K562 (cell line): ENCODE measurements at regions not wholly inside any gene's neighbourhood (a gene's known extent, or its start where the extent isn't known, plus 50 kb on each side); places are given as distances from the start of the nearest gene placed in this dataset.

ENCODE experiments used
- ATAC-seq: fragments of 200-7000 bp; cut with Tn5 transposase; 3 replicates; pipeline ENCODE4 v1.9.1; 2020; ENCODE audit warnings: moderate library complexity
- BruUV-seq: library from RNA; stranded (reverse); fragments of 400-500 nt; replicated peaks from 2 replicates; lab custom pipeline; 2021; lab: Mats Ljungman, UMichigan
- CTCF ChIA-PET: fragments of 300-600 bp; formaldehyde crosslinking; extraction: SDS; loops from one replicate; lab custom pipeline; 2021; ENCODE audit warnings: low intra/inter-chr PET ratio; lab: Yijun Ruan, JAX
- POLR2A ChIA-PET: fragments of 300-600, 350-650 bp; sonication (Branson Sonifier 250); formaldehyde crosslinking; extraction: SDS; loops from one replicate; lab custom pipeline; 2021; ENCODE audit warnings: antibody characterized with exemption, inconsistent platforms; lab: Yijun Ruan, JAX
- DNase-seq, 4 experiments: peaks; one replicate each; pipeline versions ENCODE4 v3.0.0 to v3.0.0-alpha.2; 2011 to 2018; ENCODE audit warnings: low spot score in 3 of 4, mixed read lengths in 3 of 4; ENCODE audit errors: extremely low read depth in 1 of 4
- FAIRE-seq: peaks from 2 replicates; lab custom pipeline; 2011; peaks lifted over from hg19 to GRCh38; lab: Jason Lieb, UNC
- H2AFZ ChIP-seq: 2 replicates; pipeline ENCODE4 v1.6.0; 2011; ENCODE audit warnings: low read depth, low read length, control low read depth, inconsistent platforms
- H3K27ac ChIP-seq: fragments of 200-600 bp; 3 replicates; pipeline ENCODE4 v1.8.0; 2011; ENCODE audit warnings: low read depth, mild to moderate bottlenecking, control low read depth, inconsistent platforms, low read length, moderate library complexity, mixed read lengths; ENCODE audit errors: extremely low read depth
- H3K27me3 ChIP-seq, 2 experiments: fragments of 300-600 bp in 1 of 2; 2 replicates in 1 of 2; 3 replicates in 1 of 2; pipeline versions ENCODE4 v1.6.0 to v1.8.0; 2011; ENCODE audit warnings: inconsistent platforms in 2 of 2, low read length in 2 of 2, mild to moderate bottlenecking in 1 of 2, mixed read lengths in 1 of 2, moderate library complexity in 1 of 2; ENCODE audit not compliant: control insufficient read depth in 2 of 2, insufficient read depth in 2 of 2
- H3K36me3 ChIP-seq: fragments of 300-600 bp; 3 replicates; pipeline ENCODE4 v1.8.0; 2011; ENCODE audit warnings: mild to moderate bottlenecking, low read length, inconsistent platforms; ENCODE audit not compliant: control insufficient read depth, insufficient read depth
- H3K4me1 ChIP-seq, 2 experiments: fragments of 200-600 bp in 1 of 2; replicated peaks in 1 of 2; 2 replicates in 1 of 2; 3 replicates in 1 of 2; pipeline versions ENCODE4 v1.5.1 to v1.8.0; 2011; ENCODE audit warnings: inconsistent platforms in 2 of 2, low read length in 2 of 2, mild to moderate bottlenecking in 1 of 2, mixed read lengths in 1 of 2, moderate library complexity in 1 of 2; ENCODE audit not compliant: control insufficient read depth in 2 of 2, insufficient read depth in 2 of 2
- H3K4me2 ChIP-seq: 2 replicates; pipeline ENCODE4 v1.6.1; 2011; ENCODE audit warnings: low read length, control low read depth, inconsistent platforms, mixed read lengths; ENCODE audit not compliant: insufficient read depth
- H3K4me3 ChIP-seq: fragments of 200-600 bp; sonication (generic), shearing (Covaris generic); 2 replicates; pipeline ENCODE4 v1.5.1; 2016; ENCODE audit warnings: control low read depth, inconsistent platforms
- H3K79me2 ChIP-seq: fragments of 200-600 bp; 3 replicates; pipeline ENCODE4 v1.8.0; 2011; ENCODE audit warnings: low read length, inconsistent platforms; ENCODE audit not compliant: control insufficient read depth, insufficient read depth
- H3K9ac ChIP-seq, 2 experiments: 2 replicates each; pipeline versions ENCODE4 v1.6.0 to v1.6.1; 2011; ENCODE audit warnings: low read depth in 2 of 2, low read length in 2 of 2, control low read depth in 1 of 2, inconsistent platforms in 1 of 2, mild to moderate bottlenecking in 1 of 2, mixed read lengths in 1 of 2; ENCODE audit not compliant: insufficient read depth in 1 of 2
- H3K9me1 ChIP-seq: one replicate; pipeline ENCODE4 v1.6.0; 2011; ENCODE audit warnings: inconsistent platforms, mild to moderate bottlenecking, low read length, moderate library complexity; ENCODE audit not compliant: control insufficient read depth, insufficient read depth
- H3K9me3 ChIP-seq: replicated peaks from 2 replicates; pipeline ENCODE4 v1.5.1; 2011; ENCODE audit warnings: low read depth, low read length, inconsistent platforms; ENCODE audit not compliant: control insufficient read depth, insufficient read depth
- H4K20me1 ChIP-seq: replicated peaks from 2 replicates; pipeline ENCODE4 v1.6.1; 2011; ENCODE audit warnings: low read length, inconsistent platforms, mixed read lengths; ENCODE audit not compliant: control insufficient read depth, insufficient read depth
- FOXJ2 ChIP-seq: fragments of 200-800 bp; sonication (Bioruptor generic); IDR thresholded peaks from 2 replicates; pipeline ENCODE4 v1.6.1; 2016; ENCODE audit warnings: missing genetic modification characterization, missing compliant biosample characterization
- MAZ ChIP-seq, 2 experiments: fragments of 450-650 bp in 1 of 2; sonication (generic) in 1 of 2; formaldehyde crosslinking; IDR thresholded peaks in 1 of 2; conservative IDR thresholded peaks in 1 of 2; 2 replicates each; pipeline versions ENCODE4 v1.4.0 to v1.5.0; 2020; ENCODE audit warnings: mild to moderate bottlenecking in 1 of 2, missing genetic modification reagents in 1 of 2
- RBM17 ChIP-seq: fragments of 200-400 bp; formaldehyde crosslinking; IDR thresholded peaks from 2 replicates; pipeline ENCODE4 v1.6.1; 2017; ENCODE audit warnings: low read depth, mild to moderate bottlenecking, low read length, borderline replicate concordance
- SRSF3 ChIP-seq: fragments of 200-400 bp; formaldehyde crosslinking; IDR thresholded peaks from 2 replicates; pipeline ENCODE4 v1.6.1; 2016; ENCODE audit warnings: mild to moderate bottlenecking, low read length, moderate library complexity; ENCODE audit not compliant: insufficient read depth
- TRIM28 ChIP-seq: fragments of 450-650 bp; IDR thresholded peaks from 2 replicates; pipeline ENCODE4 v1.6.1; 2017
- ZNF347 ChIP-seq: fragments of 450-650 bp; formaldehyde crosslinking; IDR thresholded peaks from 2 replicates; pipeline ENCODE4 v1.4.0; 2020; ENCODE audit warnings: low read depth, mild to moderate bottlenecking, moderate library complexity
- ZNF57 ChIP-seq: fragments of 450-650 bp; formaldehyde crosslinking; IDR thresholded peaks from 2 replicates; pipeline ENCODE4 v1.4.0; 2020; ENCODE audit warnings: mild to moderate bottlenecking, moderate library complexity
- WGBS: fragments of 100-300 bp; shearing (Covaris generic); methylation state at CpG from one replicate; pipeline ENCODE4 v1.1.6; 2016; ENCODE audit warnings: low coverage, mixed read lengths; ENCODE audit not compliant: insufficient coverage; ENCODE audit errors: missing lambda C conversion rate; 5-methylcytosine and 5-hydroxymethylcytosine counted together
- in situ Hi-C: fragments of 300-500 bp; cut with MboI; formaldehyde crosslinking; loops from 4 replicates; pipeline ENCODE4 v1.15.0; 2018; ENCODE audit warnings: inconsistent platforms, mixed read lengths
- intact Hi-C: fragments of 100-400 bp; cut with micrococcal nuclease; formaldehyde crosslinking; loops from 2 replicates; pipeline ENCODE4 v1.14.2; 2022
- TF ChIP-seq, protein P1 (sequence below): sonication (generic); formaldehyde crosslinking; IDR thresholded peaks from 2 replicates; pipeline ENCODE4 v1.8.0; 2022; ENCODE audit warnings: mild to moderate bottlenecking, missing genetic modification reagents
- TF ChIP-seq, protein P2 (sequence below): IDR thresholded peaks from 2 replicates; pipeline ENCODE4 v1.6.1; 2014; ENCODE audit warnings: antibody characterized with exemption

DNA sequence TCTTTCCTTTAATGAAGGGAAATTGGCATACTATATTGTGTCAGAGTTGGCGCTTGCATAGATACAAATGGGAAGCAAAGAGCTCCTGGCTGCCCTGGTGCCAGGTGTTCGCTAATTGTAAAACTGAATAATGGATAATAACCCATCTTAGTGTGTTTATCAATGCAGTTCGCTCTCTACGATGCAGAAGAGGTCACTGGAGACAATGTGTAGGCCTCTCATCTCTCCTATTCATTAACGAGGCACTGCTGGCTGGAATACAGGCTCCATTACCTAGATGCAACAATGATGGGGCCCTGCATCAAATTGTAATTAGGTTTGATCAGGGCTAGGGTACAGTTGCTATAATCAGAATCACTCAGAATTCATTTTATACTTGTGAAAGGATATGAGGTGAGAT, 171.0 kb downstream of the RMI1 start:
- Histone ChIP-seq H3K4me1 (no peaks in the 10 kb centered on the region), H3K79me2 (no peaks in the 10 kb centered on the region), H3K9me1 (no peaks in the 10 kb centered on the region), H3K9me3 (no peaks in the 10 kb centered on the region), H3K27me3 (peaks cover 0 to 3% of the 10 kb centered on the region in 2 experiments; a peak in 2 of 5 replicates), H2AFZ (no peak overlapping the region), H3K4me3 (no peak overlapping the region), H3K36me3 (no peaks in the 10 kb centered on the region), H3K4me2 (no peak overlapping the region), H3K9ac (no peak overlapping the region), H3K27ac (no peak overlapping the region), H4K20me1 (no peaks in the 10 kb centered on the region)
- in situ Hi-C loops: no loop called here
- no peak for TF ChIP-seq TRIM28
- no peak for DNase-seq
- CTCF ChIA-PET: no interaction called here
- intact Hi-C loops: loop anchor here (2.0 kb wide), 1 partner anchor 67 kb away; no protein-coding TSS in a partner anchor
- no peak for FAIRE-seq
- 3% methylated on average over 5 of the region's 5 CpGs for WGBS
- ATAC-seq: no peak
- POLR2A ChIA-PET: no interaction called here
- no TSS peak for BruUV-seq

DNA sequence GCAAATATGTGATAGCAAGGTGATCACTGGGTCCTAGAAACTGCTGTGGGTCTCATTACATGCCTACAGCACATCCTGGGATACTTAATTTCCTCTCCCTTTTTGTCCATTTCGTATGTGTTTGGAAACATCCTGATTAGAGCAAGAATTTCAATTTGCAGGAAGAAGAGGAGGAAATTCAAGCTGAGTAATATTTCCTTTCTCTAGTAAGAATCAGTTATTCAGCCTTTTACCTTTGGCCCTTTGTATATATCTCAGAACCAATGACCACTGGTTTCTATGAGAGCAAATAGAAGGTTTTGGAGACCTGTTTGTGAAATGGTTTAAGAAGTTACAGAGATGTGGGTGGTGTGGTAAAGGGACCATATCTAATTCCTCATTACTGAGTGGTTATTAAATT, 171.6 kb downstream of the RMI1 start:
- no peaks in the 10 kb centered on the region for H3K79me2 ChIP-seq
- ChIA-PET POLR2A (no interaction called here), CTCF (no interaction called here)
- no TSS peak for BruUV-seq
- H4K20me1 ChIP-seq: no peaks in the 10 kb centered on the region
- no peak overlapping the region for H2AFZ ChIP-seq
- ATAC-seq: no peak
- no peak overlapping the region for H3K9ac ChIP-seq
- TF ChIP-seq FOXJ2 (no peak), RBM17 (no peak), ZNF347 (CRISPR knock-in tag) (no peak), SRSF3 (no peak), ZNF57 (CRISPR knock-in tag) (no peak), MAZ (CRISPR knock-in tag; conservative IDR thresholded peaks at IDR 0.05 in 1 of 2, IDR thresholded peaks at IDR 0.05 in 1 of 2) (no peak)
- TF ChIP-seq, protein P1, sequence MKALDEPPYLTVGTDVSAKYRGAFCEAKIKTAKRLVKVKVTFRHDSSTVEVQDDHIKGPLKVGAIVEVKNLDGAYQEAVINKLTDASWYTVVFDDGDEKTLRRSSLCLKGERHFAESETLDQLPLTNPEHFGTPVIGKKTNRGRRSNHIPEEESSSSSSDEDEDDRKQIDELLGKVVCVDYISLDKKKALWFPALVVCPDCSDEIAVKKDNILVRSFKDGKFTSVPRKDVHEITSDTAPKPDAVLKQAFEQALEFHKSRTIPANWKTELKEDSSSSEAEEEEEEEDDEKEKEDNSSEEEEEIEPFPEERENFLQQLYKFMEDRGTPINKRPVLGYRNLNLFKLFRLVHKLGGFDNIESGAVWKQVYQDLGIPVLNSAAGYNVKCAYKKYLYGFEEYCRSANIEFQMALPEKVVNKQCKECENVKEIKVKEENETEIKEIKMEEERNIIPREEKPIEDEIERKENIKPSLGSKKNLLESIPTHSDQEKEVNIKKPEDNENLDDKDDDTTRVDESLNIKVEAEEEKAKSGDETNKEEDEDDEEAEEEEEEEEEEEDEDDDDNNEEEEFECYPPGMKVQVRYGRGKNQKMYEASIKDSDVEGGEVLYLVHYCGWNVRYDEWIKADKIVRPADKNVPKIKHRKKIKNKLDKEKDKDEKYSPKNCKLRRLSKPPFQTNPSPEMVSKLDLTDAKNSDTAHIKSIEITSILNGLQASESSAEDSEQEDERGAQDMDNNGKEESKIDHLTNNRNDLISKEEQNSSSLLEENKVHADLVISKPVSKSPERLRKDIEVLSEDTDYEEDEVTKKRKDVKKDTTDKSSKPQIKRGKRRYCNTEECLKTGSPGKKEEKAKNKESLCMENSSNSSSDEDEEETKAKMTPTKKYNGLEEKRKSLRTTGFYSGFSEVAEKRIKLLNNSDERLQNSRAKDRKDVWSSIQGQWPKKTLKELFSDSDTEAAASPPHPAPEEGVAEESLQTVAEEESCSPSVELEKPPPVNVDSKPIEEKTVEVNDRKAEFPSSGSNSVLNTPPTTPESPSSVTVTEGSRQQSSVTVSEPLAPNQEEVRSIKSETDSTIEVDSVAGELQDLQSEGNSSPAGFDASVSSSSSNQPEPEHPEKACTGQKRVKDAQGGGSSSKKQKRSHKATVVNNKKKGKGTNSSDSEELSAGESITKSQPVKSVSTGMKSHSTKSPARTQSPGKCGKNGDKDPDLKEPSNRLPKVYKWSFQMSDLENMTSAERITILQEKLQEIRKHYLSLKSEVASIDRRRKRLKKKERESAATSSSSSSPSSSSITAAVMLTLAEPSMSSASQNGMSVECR (CRISPR knock-in tag): no peak
- TF ChIP-seq, protein P2, sequence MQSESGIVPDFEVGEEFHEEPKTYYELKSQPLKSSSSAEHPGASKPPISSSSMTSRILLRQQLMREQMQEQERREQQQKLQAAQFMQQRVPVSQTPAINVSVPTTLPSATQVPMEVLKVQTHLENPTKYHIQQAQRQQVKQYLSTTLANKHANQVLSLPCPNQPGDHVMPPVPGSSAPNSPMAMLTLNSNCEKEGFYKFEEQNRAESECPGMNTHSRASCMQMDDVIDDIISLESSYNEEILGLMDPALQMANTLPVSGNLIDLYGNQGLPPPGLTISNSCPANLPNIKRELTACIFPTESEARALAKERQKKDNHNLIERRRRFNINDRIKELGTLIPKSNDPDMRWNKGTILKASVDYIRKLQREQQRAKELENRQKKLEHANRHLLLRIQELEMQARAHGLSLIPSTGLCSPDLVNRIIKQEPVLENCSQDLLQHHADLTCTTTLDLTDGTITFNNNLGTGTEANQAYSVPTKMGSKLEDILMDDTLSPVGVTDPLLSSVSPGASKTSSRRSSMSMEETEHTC: no peak
- in situ Hi-C loops: no loop called here
- intact Hi-C loops: loop anchor here (2.0 kb wide), 1 partner anchor 67 kb away; no protein-coding TSS in a partner anchor
- H3K4me1 ChIP-seq: no peaks in the 10 kb centered on the region
- no peak overlapping the region for H3K4me3 ChIP-seq
- H3K9me1 ChIP-seq: no peaks in the 10 kb centered on the region
- no peak overlapping the region for H3K4me2 ChIP-seq
- H3K36me3 ChIP-seq: no peaks in the 10 kb centered on the region
- no peak overlapping the region for H3K27ac ChIP-seq
- no peak for DNase-seq
- H3K9me3 ChIP-seq: no peaks in the 10 kb centered on the region
- 0% methylated on average over 1 of the region's 1 CpG for WGBS
- no peak for FAIRE-seq
- peaks cover 0 to 3% of the 10 kb centered on the region in 2 experiments; a peak in 2 of 5 replicates for H3K27me3 ChIP-seq
